Keratinocyte (primary cell): ENCODE measurements at regions not wholly inside any gene's neighbourhood (a gene's known extent, or its start where the extent isn't known, plus 50 kb on each side); places are given as distances from the start of the nearest gene placed in this dataset.

ENCODE experiments used
- DNase-seq: peaks from one replicate; pipeline ENCODE4 v3.0.0-alpha.2; 2011; ENCODE audit warnings: low read depth, missing footprints, low spot score
- FAIRE-seq: peaks from 2 replicates; lab custom pipeline; 2011; peaks lifted over from hg19 to GRCh38; lab: Jason Lieb, UNC
- H2AFZ ChIP-seq: 2 replicates; pipeline ENCODE4 v1.6.0; 2012; ENCODE audit warnings: low read length, control low read depth, inconsistent platforms; ENCODE audit not compliant: control insufficient read depth
- H3K27ac ChIP-seq: 2 replicates; pipeline ENCODE4 v1.5.1; 2011; ENCODE audit warnings: low read length; ENCODE audit not compliant: control insufficient read depth, insufficient read depth
- H3K27me3 ChIP-seq: 3 replicates; pipeline ENCODE4 v1.6.0; 2011; ENCODE audit warnings: low read length; ENCODE audit not compliant: control insufficient read depth, insufficient read depth; ENCODE audit errors: extremely low read depth
- H3K36me3 ChIP-seq, 2 experiments: 2 replicates in 1 of 2; 3 replicates in 1 of 2; pipeline ENCODE4 v1.5.1; 2011; ENCODE audit warnings: low read length in 2 of 2, mild to moderate bottlenecking in 1 of 2; ENCODE audit not compliant: control insufficient read depth in 2 of 2, insufficient read depth in 2 of 2; ENCODE audit errors: extremely low read depth in 1 of 2
- H3K4me1 ChIP-seq: 3 replicates; pipeline ENCODE4 v1.5.1; 2011; ENCODE audit warnings: low read length; ENCODE audit not compliant: control insufficient read depth, insufficient read depth; ENCODE audit errors: extremely low read depth
- H3K4me2 ChIP-seq: 3 replicates; pipeline ENCODE4 v1.6.0; 2011; ENCODE audit warnings: low read depth, low read length; ENCODE audit not compliant: control insufficient read depth, insufficient read depth; ENCODE audit errors: extremely low read depth
- H3K4me3 ChIP-seq, 3 experiments: fragments of 200-600 bp in 1 of 3; sonication (generic) in 1 of 3; 2 replicates in 2 of 3; 3 replicates in 1 of 3; pipeline ENCODE4 v1.5.1; 2011 to 2016; ENCODE audit warnings: low read length in 3 of 3, mild to moderate bottlenecking in 3 of 3, control low read depth in 2 of 3, inconsistent platforms in 1 of 3, low read depth in 1 of 3, mixed read lengths in 1 of 3, mixed run types in 1 of 3, moderate library complexity in 1 of 3; ENCODE audit not compliant: control insufficient read depth in 2 of 3, insufficient read depth in 2 of 3; ENCODE audit errors: extremely low read depth in 1 of 3
- H3K79me2 ChIP-seq: 2 replicates; pipeline ENCODE4 v1.6.0; 2012; ENCODE audit warnings: low read length; ENCODE audit not compliant: control insufficient read depth, insufficient read depth
- H3K9ac ChIP-seq: 3 replicates; pipeline ENCODE4 v1.6.0; 2011; ENCODE audit warnings: low read length; ENCODE audit not compliant: control insufficient read depth, insufficient read depth; ENCODE audit errors: extremely low read depth
- H3K9me1 ChIP-seq: 3 replicates; pipeline ENCODE4 v1.6.0; 2011; ENCODE audit warnings: low read length; ENCODE audit not compliant: control insufficient read depth, insufficient read depth; ENCODE audit errors: extremely low read depth
- H3K9me3 ChIP-seq: 2 replicates; pipeline ENCODE4 v1.5.1; 2012; ENCODE audit warnings: low read depth, low read length; ENCODE audit not compliant: control insufficient read depth
- H4K20me1 ChIP-seq: 3 replicates; pipeline ENCODE4 v1.6.0; 2011; ENCODE audit warnings: low read length; ENCODE audit not compliant: control insufficient read depth, insufficient read depth; ENCODE audit errors: extremely low read depth
- EZH2 ChIP-seq: IDR thresholded peaks from one replicate; pipeline ENCODE4 v1.6.1; 2012; ENCODE audit warnings: inconsistent platforms, mild to moderate bottlenecking, low read length, moderate library complexity
- dilution Hi-C: fragments of 300-500 bp; cut with MboI; formaldehyde crosslinking; loops from one replicate; pipeline ENCODE4 v1.7.0; 2020; ENCODE audit warnings: low sequenced_read_pairs; ENCODE audit not compliant: extremely low pct_ligation_motif_present
- TF ChIP-seq, protein P1 (sequence below), 3 experiments: IDR thresholded peaks in 1 of 3; conservative IDR thresholded peaks in 1 of 3; optimal IDR thresholded peaks in 1 of 3; 2 replicates in 2 of 3; 3 replicates in 1 of 3; pipeline versions ENCODE3 to v1.5.1; 2011; ENCODE audit warnings: low read length in 3 of 3, mild to moderate bottlenecking in 3 of 3, moderate library complexity in 2 of 3, control low read depth in 1 of 3, inconsistent platforms in 1 of 3; ENCODE audit not compliant: insufficient read depth in 2 of 3; ENCODE audit errors: extremely low read depth in 1 of 3

DNA sequence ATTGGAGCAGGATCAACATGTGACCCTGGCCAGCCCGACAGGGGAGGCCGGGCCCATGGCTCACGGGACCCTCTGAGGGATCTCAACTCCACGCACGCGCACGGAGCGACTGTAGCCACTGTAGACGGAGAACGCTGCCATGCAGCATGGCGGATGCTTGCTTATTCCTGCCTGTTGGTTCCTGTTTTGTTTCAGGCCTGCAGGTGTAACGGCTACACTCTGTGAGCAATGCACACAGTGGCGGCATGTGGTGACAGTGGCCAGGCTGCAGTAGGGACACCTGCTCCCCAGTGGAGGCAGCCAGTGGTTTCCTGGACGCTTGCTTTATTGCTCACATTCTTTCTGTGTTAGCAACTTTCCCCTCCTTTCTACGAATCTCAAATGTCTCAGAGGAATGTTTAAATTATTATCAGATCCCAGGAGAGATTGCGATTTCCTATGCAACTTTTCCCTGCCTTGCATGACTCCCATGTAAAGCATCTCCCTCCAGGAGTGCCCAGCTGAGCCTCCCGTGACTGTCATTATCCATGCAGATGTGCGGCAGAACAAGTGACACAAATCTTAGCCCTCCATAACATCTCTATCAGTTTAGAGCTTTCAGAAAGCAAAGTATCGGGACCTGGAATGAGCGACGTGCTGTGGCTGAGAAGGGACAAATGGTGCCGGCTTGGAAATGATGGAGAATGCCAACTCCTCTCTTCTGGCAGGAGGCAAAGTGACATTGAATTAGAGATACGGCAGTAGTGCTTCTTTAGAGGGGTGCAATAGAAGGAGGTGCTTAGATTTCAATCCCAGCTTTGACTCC lies 209.7 kb downstream of the ASB1 start:
- DNase-seq (no peak), FAIRE-seq (no peak)
- no peaks in the 10 kb centered on the region for H3K36me3 ChIP-seq
- H3K9ac ChIP-seq = no peak overlapping the region
- H3K9me3 ChIP-seq = no peaks in the 10 kb centered on the region
- no peaks in the 10 kb centered on the region for H3K9me1 ChIP-seq
- H4K20me1 ChIP-seq = no peaks in the 10 kb centered on the region
- peaks cover 8% of the 10 kb centered on the region for H3K27me3 ChIP-seq
- no peak overlapping the region for H3K27ac ChIP-seq
- dilution Hi-C loops = no loop called here
- no peak overlapping the region for H3K4me2 ChIP-seq
- no peaks in the 10 kb centered on the region for H3K79me2 ChIP-seq
- H2AFZ ChIP-seq = no peak overlapping the region
- no peak overlapping the region for H3K4me3 ChIP-seq
- H3K4me1 ChIP-seq = no peaks in the 10 kb centered on the region
- TF ChIP-seq EZH2 = no peak
- TF ChIP-seq, protein P1, sequence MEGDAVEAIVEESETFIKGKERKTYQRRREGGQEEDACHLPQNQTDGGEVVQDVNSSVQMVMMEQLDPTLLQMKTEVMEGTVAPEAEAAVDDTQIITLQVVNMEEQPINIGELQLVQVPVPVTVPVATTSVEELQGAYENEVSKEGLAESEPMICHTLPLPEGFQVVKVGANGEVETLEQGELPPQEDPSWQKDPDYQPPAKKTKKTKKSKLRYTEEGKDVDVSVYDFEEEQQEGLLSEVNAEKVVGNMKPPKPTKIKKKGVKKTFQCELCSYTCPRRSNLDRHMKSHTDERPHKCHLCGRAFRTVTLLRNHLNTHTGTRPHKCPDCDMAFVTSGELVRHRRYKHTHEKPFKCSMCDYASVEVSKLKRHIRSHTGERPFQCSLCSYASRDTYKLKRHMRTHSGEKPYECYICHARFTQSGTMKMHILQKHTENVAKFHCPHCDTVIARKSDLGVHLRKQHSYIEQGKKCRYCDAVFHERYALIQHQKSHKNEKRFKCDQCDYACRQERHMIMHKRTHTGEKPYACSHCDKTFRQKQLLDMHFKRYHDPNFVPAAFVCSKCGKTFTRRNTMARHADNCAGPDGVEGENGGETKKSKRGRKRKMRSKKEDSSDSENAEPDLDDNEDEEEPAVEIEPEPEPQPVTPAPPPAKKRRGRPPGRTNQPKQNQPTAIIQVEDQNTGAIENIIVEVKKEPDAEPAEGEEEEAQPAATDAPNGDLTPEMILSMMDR (optimal IDR thresholded peaks at IDR 0.05 in 1 of 3, IDR thresholded peaks at IDR 0.05 in 1 of 3, conservative IDR thresholded peaks at IDR 0.05 in 1 of 3; ENCODE audit: extremely low read depth in 1 of 3, insufficient read depth in 2 of 3, low read length in 3 of 3) = no peak

GRCh38 chr2:238638100-238638981 lies 209.5 kb upstream of the TWIST2 start:
- H3K9ac ChIP-seq = no peak overlapping the region
- TF ChIP-seq EZH2 = no peak
- TF ChIP-seq, protein P1 (optimal IDR thresholded peaks at IDR 0.05 in 1 of 3, IDR thresholded peaks at IDR 0.05 in 1 of 3, conservative IDR thresholded peaks at IDR 0.05 in 1 of 3; ENCODE audit: extremely low read depth in 1 of 3, insufficient read depth in 2 of 3, low read length in 3 of 3) = no peak
- no peaks in the 10 kb centered on the region for H3K9me1 ChIP-seq
- H3K4me3 ChIP-seq = no peak overlapping the region
- DNase-seq (no peak), FAIRE-seq (no peak)
- peaks cover 8% of the 10 kb centered on the region for H3K27me3 ChIP-seq
- no peaks in the 10 kb centered on the region for H3K79me2 ChIP-seq
- no peaks in the 10 kb centered on the region for H3K9me3 ChIP-seq
- H3K36me3 ChIP-seq = no peaks in the 10 kb centered on the region
- dilution Hi-C loops = no loop called here
- no peak overlapping the region for H2AFZ ChIP-seq
- no peak overlapping the region for H3K27ac ChIP-seq
- no peaks in the 10 kb centered on the region for H3K4me1 ChIP-seq
- no peaks in the 10 kb centered on the region for H4K20me1 ChIP-seq
- H3K4me2 ChIP-seq = no peak overlapping the region
